Cardiac septum (tissue), 1 donor: ENCODE measurements at regions not wholly inside any gene's neighbourhood (a gene's known extent, or its start where the extent isn't known, plus 50 kb on each side); places are given as distances from the start of the nearest gene placed in this dataset.
"Not testable (repeated sequence)": the region's sequence is repeated elsewhere in the genome, so short reads cannot be mapped to it uniquely, and the experiment has no call there.

Experiments used
- DNase-seq: peaks from one replicate; pipeline ENCODE4 v3.0.0-alpha.2; 2020; ENCODE audit warnings: low spot score
- intact Hi-C: fragments of 100-400 bp; cut with DNase I; formaldehyde crosslinking; loops from one replicate; pipeline ENCODE4 v1.14.0; 2022
- donor health status: DM: no; HTN: no; CAD: no.

DNA sequence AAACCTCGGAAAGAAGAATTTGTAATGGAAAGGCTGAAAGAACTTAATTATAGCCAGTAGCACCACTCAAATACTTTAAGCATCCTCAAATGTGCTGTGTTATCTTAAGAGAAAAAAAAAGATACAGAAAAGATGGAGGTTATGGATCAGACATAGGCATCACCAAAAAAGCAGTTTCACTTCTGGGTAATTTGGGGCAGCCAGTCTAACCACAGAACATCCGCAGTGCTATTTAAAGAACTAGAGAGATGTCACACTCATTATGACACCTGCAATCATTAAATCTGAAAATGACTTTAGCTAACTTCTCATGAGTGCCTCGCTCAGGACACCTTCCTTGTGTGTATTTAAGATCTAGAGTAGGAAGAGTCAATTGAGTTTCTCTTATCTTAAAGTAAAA, 211.8 kb downstream of the RBM26 start:
- intact Hi-C loops, result no loop called here
- no peak for DNase-seq

DNA sequence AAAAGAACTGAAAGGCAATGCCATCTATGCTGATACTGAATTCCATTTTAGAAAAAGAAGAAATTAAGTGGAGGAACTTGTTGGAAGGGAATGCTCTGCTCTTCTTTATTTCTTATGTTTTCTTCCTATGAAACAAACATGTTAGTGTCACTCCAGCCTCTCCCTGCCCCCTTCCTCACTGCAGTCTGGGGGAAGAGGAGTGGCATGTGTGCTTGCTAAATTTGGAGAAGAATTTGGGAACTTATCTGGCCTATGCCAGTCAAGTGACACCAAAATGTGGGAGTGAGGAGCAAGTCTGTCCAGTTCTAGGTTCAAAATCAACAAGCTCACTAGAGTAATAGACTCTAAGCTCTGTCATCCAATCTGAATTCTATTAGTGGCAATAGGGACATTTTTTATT, 214.6 kb downstream of the RBM26 start:
- intact Hi-C loops, result no loop called here
- no peak for DNase-seq

DNA sequence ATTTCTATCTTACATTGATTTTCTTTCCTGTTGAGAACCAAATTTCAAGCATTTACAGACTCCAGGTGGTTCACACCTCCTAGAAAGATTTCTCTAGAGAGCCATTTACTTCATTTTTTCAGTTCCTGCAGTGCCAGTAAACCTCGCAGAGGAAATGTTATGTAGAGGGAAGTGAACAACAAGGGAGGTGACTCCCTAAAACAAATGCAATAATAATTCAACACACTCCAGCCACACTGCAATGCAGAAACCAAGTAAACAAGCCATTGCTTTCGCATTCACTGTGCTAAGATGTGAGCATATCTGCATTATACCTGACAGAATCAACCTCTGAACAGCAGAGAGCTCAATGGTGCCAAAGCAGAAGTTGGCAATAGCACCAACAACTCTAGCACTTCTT, 215.1 kb downstream of the RBM26 start:
- intact Hi-C loops, result no loop called here
- no peak for DNase-seq

DNA sequence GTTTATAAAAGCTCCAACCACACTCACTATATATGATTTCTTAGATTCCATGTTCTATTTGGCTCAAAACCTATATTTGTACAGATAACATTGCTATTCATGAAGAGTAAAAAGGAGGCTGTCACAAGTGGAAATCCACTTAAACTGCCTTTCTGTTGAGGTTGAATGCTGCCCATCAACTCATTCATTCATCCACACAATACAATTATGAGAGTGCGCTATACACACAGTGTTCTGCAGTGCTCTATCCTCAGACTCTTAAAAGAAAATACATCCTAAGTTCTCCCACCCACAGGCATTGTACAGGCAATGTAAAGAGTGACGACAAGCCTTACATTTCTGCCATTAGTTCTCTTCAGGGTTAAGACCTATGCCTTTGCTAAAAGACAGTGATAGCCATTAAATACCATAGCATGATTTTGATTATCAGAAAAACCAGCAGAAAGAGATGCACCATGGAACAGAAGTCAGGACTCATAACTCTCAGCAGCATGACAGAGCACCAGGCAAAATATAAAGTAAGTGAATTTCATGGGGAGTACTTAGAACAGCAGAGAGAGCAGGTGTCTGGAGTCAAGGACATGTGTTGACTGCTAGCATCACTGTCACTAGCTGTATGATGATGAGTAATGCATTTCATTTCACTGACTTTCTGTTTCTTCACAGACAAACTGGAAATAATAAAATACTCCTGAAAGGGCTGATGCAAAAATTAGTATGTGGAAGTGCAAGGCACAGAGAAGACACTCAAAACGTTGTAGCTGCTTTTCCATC, 218.0 kb downstream of the RBM26 start:
- intact Hi-C loops, result no loop called here
- no peak for DNase-seq

DNA sequence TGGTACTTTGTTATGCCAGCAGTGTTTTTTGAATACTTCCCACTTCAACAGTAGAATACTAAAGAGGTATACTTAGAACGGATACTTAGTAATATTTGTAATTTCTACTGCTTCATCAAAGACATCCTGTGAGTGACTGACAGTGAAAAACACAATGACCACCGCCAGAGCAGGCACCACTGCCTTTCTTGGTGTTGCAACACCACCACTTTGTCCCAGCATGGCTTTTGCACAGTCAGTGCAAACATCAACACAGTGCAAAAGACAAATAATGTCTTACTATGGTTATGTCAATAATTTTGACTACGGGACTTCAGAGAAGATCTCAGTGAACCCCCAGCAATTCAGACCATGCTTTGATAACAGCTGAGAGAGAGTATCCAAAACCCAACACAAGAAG, 220.5 kb downstream of the RBM26 start:
- intact Hi-C loops, result no loop called here
- no peak for DNase-seq

DNA sequence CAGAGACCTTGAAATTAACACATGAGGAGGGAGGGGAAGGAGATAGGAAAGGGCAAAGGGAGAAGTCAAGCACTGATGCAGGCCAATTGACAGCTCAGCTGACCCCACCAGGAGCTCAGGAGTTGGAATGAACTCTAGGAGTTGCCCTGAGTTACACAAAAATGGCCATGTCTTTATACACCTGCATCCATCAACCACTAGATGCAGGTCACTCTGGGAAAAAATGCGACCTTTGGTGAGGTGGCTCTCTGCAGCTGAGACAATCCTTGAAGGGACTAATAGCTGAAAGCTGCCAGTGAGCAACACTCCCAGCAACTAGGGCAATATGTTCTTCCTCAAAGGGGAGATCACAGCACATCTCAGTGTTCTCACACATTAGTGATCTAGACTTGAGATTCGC, 222.8 kb downstream of the RBM26 start:
- intact Hi-C loops, result no loop called here
- DNase-seq, result no peak

DNA sequence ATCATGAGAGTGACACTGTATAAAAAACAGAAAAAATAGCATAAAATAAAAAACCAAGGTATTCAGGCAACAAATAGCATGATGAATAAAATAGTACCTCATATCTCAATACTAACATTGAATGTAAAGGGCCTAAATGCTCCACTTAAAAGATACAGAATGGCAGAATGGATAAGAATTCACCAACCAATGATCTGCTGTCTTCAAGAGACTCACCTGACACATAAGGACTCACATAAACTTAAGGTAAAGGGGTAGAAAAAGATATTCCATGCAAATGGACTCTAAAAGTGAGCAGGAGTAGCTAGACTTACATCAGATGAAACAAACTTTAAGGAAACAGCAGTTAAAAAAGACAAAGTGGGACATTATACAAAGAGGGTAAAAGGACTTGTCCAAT, 232.4 kb downstream of the RBM26 start:
- DNase-seq, intact Hi-C loops: not testable (repeated sequence)

DNA sequence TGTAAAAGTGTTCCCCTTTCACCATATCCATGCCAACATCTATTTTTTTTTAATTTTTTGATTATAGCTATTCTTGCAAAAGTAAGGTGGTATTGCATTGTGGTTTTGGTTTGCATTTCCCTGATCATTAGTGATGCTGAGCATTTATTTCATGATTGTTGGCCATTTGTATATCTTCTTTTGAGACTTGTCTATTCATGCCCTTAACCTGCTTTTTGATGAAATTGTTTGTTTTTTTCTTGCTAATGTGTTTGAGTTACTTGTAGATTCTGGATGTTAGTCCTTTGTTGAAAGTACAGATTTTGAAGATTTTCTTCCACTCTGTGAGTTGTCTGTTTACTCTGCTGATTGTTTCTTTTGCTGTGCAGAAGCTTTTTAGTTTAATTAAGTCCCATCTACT, 233.1 kb downstream of the RBM26 start:
- DNase-seq, intact Hi-C loops: not testable (repeated sequence)

DNA sequence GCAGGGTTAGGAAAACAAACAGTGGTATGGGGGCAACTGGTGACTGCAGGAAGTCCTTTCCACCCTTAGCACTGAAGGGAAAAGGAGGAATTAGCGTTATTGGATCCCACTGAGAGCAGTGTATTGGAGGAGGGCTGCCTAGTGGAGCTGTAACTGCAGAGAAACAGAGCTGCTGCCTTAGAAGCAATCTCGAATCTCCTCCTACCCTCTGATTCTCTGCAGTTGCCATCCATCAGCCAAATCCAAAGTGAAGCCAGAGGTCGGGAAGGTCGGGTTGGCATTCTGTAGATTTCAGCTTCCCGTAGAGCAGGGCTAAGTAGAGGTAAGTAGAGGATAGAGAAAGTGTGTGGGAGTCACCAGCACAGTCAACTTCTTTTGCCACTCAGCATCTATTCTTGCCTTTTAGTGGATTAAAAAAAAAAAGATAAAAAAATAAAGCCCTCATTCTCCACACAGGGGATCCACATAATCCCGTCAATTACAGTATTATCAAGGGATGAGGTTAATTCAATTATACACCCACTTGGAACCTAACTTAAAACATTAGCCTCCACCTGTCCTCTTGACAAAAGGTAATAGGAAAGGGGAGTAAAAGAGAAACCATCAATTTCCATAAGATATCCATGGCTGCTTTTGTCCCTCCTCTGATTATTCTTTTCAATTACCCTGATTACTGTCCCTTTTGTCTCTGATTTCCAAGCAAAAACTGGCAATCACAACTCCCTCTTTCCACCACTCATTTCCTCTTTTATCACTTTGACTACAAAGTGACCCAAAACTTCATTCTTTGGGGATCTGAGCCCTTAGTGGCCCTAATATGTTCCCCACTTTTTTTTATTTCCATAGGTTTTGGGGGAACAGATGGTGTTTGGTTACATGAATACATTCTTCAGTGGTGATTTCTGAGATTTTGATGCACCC, 234.7 kb downstream of the RBM26 start:
- DNase-seq, result no peak
- intact Hi-C loops, result no loop called here

DNA sequence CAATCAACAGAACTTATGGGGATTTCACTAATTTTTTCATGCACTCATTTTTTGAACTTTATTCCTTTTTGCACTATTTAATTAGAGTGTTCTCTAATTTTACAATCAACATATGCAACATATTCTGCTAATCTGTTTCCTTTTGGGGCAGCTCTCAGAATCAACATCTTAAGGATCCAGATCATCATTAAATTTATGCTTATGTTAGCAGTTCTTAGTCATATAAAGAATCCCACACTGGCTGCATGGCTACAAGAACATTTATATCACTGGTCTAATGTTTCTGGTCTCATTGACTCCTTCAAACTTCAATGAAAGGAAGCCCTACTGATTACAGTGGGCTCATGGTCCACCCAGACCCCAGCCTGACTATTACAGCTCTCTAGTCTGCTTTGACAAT, 245.2 kb downstream of the RBM26 start:
- intact Hi-C loops, result no loop called here
- DNase-seq, result no peak

DNA sequence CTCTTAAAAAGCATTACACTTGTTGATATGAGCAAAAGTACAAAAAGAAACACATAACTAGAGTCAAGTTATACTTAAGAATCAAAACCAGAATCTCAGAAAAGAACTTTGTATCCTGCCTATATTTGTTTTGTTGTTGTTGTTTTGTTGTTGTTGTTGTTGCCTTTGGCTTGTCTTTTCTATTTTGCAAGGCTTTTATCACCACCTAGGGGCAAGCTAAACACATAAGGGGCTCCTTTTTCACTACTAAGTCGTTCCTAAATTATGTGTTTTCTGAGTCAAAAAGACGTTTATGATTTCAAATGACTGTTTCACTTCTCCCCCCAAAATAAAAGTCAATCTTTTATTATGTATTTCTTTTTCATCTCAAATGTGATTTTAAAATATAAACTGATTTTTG, 250.2 kb downstream of the RBM26 start:
- intact Hi-C loops, result no loop called here

DNA sequence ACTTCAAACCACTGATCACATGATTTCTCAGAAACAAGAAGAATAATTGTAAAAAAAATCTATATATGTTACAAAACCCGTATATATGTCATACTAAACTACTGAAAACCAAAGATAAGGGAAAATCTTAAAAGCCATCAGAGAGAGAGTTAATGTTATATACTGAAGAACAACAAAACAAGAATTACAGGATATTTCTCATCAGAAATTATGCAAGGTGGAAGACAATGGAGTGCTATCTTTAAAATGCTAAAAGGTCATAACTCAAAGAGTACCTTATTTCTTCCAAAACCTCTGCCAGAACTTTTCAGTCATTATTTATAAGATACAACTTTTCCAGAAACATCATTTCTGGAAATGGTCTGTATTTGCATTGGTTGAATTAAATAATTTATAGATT, 256.8 kb downstream of the RBM26 start:
- intact Hi-C loops, result no loop called here
- DNase-seq, result no peak

More for the DNA sequence above, 250.2 kb downstream of the RBM26 start:
- DNase-seq, result no peak

DNA sequence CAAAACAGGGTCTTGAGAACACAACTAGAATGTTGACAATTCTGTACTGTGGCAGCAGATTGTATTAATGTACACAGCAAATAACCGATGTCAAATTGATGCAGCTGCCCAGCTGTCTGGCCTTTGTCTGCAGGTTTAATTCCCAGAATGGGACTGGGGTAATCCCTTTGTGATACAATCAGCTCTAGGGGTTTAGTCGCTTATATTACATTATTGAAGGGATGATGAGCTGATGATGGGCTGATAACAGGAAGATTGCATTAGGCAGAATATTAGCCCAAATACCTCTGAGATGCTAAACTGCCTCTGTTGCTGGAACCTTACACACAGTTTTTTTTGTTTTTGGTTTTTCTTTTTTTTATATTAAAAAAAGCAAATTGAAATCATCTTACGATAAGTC, 265.0 kb downstream of the RBM26 start:
- intact Hi-C loops, result no loop called here

DNA sequence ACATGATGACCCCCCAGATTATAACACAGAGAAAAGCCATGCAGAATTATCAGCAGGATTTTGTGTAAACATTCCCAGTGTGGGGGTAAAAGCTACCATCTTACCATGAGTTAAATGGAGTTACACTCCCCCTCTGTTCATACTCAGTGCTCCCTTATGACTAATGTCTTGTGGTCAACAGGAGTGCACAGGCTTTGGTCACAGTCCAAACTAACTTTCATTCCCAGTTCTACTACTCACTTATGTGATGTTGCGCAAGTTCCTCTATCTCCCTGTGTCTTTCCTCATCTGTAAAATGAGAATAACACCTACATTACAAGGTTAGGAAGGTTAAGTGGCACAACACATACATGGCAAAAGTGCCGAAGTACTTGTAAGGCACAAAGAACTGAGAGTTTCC, 277.9 kb downstream of the RBM26 start:
- DNase-seq, result no peak
- intact Hi-C loops, result no loop called here

More for the DNA sequence above, 265.0 kb downstream of the RBM26 start:
- no peak for DNase-seq

DNA sequence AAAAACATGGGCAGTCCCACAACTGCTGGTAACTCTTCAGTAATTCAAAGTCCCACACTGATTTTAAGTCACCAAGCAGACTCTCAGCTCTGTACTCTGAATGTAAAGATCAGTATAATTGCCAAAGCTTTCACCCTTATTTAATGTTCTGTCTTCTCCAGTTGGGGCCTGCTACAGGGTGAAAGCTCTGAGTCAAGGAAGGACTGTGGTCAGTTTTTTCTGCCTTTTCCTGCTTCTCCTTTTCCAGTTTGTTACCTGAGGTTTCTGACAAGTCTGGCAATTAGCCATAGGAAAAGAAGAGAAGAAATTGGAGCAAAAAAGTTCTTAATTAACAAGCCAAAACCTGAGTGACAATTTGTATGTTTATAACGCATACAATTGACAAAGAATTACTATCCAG, 279.3 kb downstream of the RBM26 start:
- no peak for DNase-seq
- intact Hi-C loops, result no loop called here

DNA sequence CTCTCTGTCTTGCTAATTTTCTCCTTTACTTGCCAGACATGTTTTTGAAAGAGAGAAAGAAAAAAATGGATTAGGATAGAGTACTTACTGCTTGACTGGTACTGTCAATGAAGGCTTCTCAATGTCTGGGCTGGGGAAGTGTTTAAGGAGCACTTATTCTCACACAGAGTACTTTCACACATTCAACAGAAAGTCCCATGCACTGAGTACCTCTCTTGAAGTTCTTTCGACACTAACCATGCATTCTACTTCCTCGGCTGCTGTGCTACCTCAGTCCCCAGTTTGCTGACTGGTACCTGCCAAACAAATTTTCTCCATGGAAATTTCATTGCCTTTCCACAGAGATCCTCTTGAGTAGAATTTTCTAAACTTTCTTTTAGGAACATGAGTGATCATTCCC, 281.9 kb downstream of the RBM26 start:
- intact Hi-C loops, result no loop called here

DNA sequence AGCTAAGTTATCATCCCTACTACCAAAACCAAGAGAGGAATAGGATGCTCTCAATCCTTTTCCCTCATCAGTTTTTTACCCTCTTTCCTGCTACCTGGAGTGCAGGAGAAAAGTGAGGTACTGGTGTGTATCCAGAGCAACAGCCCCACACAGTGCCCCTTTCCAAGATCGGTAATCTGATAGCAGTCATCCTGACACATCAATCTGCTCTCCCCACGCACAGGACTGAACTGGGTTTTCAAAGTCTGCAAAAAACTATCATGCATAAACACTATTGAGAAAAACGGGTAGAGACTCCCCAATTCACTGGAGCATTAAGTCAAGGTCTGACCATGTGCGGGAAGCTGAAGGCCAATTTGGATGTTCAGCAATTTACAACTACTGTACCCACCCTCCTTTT, 284.8 kb downstream of the RBM26 start:
- DNase-seq, result no peak
- intact Hi-C loops, result no loop called here

More for the DNA sequence above, 281.9 kb downstream of the RBM26 start:
- DNase-seq, result no peak

DNA sequence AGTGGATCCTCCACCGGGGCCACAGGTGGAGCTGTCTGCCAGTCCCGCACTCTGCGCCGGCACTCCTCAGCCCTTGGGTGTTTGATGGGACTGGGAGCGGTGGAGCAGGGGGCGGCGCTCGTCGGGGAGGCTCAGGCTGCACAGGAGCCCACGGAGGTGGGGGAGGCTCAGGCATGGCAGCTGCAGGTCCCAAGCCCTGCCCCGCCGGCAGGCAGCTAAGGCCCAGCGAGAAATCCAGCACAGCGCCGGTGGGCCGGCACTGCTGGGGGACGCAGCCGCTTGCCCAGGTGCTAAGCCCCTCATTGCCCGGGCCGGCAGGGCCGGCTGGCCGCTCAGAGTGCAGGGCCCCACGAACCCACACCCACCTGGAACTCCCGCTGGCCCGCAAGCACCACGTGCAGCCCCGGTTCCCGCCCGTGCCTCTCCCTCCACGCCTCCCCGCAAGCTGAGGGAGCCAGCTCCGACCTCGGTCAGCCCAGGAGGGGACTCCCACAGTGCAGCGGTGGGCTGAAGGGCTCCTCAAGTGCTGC, 286.4 kb downstream of the RBM26 start:
- intact Hi-C loops, result no loop called here
- no peak for DNase-seq

DNA sequence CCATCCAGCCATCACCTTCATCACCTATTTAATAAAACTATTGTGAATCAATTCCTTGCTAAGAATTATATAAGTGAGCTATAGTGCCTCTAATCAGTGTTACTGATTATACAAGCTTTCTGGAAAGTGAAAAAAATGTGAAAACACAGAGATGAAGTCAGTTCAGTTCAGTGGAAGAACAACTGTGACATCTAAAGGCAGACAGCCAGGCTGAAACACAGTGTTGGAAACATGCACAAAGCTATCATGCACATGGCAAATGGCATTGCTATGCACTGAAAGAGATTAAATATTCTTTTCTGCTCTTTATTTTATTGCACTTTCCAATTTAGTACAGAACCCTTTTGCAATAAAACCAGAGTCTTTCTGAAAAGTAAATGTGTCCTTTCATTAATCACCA, 294.0 kb downstream of the RBM26 start:
- DNase-seq, result no peak
- intact Hi-C loops, result no loop called here

DNA sequence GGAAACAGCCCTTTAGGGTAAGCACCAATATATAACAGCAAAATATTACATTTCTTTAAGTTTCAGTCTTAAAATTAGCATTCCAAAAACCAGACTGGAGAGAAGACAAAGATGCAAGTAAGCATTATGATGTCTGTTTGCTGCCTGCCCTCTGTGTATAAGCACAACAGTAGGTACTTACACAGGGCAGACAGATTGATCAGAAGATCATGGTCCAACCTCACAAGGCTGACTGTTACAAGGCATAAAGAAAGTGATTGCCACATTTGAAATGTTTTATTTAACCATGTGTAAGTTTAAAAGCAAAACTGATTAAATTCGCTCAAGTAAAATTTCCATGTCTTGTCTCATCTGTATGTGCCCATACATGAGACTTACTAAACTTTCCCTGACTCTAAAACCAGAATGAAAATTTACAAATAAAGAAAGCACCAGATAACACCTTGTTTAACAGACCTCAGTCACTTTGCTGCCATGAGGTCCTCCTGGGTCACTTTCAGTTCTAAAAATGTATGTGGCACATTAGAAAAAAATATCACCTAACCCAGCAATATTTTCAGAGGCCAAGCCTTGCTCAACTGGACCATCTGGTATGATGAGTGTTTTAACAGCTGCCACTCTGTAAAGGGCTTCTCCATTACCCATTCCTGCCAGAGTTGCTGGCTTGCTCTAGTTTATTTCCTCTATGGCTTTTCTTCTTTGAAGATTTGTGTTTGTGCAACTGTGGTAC, 297.0 kb downstream of the RBM26 start:
- DNase-seq, result no peak

More for the DNA sequence above, 297.0 kb downstream of the RBM26 start:
- intact Hi-C loops, result no loop called here
